AG04450 (cell line): ENCODE measurements at regions not wholly inside any gene's neighbourhood (a gene's known extent, or its start where the extent isn't known, plus 50 kb on each side); places are given as distances from the start of the nearest gene placed in this dataset.
"Not testable (repeated sequence)": the region's sequence is repeated elsewhere in the genome, so short reads cannot be mapped to it uniquely, and the experiment has no call there.

Experiments
- CTCF ChIA-PET: fragments of 300-600, 350-600 bp; formaldehyde crosslinking; extraction: SDS; loops from one replicate; lab custom pipeline; 2022; ENCODE audit warnings: antibody characterized with exemption, inconsistent platforms; lab: Charles Lee
- POLR2A ChIA-PET: fragments of 350-600 bp; formaldehyde crosslinking; extraction: SDS; loops from one replicate; lab custom pipeline; 2021; ENCODE audit warnings: antibody characterized with exemption, inconsistent platforms; lab: Yijun Ruan, JAX
- DNase-seq: peaks from one replicate; pipeline ENCODE4 v3.0.0-alpha.2; 2011; ENCODE audit warnings: low read depth, low spot score
- H3K27ac ChIP-seq: one replicate; pipeline ENCODE4 v1.5.1; 2012; ENCODE audit warnings: low read depth, low read length, control low read depth
- H3K27me3 ChIP-seq: one replicate; pipeline ENCODE4 v1.6.0; 2012; ENCODE audit warnings: low read length; ENCODE audit not compliant: control insufficient read depth, insufficient read depth
- H3K4me3 ChIP-seq: 2 replicates; pipeline ENCODE4 v1.5.1; 2011; ENCODE audit warnings: mild to moderate bottlenecking, low read depth, low read length, control low read depth
- H3K9me3 ChIP-seq: 2 replicates; pipeline ENCODE4 v1.5.1; 2012; ENCODE audit warnings: low read length; ENCODE audit not compliant: control insufficient read depth, insufficient read depth
- CTCF ChIP-seq: IDR thresholded peaks from 2 replicates; pipeline ENCODE4 v1.5.1; 2011; ENCODE audit warnings: low read depth, low read length, control low read depth, inconsistent platforms

- TF ChIP-seq CTCF, result no peak
- no peak overlapping the region for H3K4me3 ChIP-seq
- no peak overlapping the region for H3K27ac ChIP-seq
- DNase-seq, result no peak
- ChIA-PET POLR2A (no interaction called here), CTCF (no interaction called here)
- no peaks in the 10 kb centered on the region for H3K27me3 ChIP-seq
- peaks cover 5% of the 10 kb centered on the region; the same call in 1 of the 2 replicates for H3K9me3 ChIP-seq
These were observed 253.0 kb downstream of the RAP2B start for GRCh38 chr3:153414982-153415381.

GRCh38 chr3:153422314-153422713 lies 260.3 kb downstream of the RAP2B start:
- Histone ChIP-seq H3K27ac (no peak overlapping the region), H3K27me3 (no peaks in the 10 kb centered on the region), H3K9me3 (peaks cover 8% of the 10 kb centered on the region; the same call in 1 of the 2 replicates), H3K4me3 (no peak overlapping the region)
- POLR2A ChIA-PET, result no interaction called here
- CTCF ChIA-PET, result no interaction called here
- no peak for TF ChIP-seq CTCF
- DNase-seq, result no peak

GRCh38 chr3:153423820-153424219 lies 261.8 kb downstream of the RAP2B start:
- H3K4me3 ChIP-seq, DNase-seq, H3K9me3 ChIP-seq, POLR2A ChIA-PET, H3K27ac ChIP-seq, CTCF ChIA-PET, H3K27me3 ChIP-seq: not testable (repeated sequence)

GRCh38 chr3:153426344-153426743 lies 264.3 kb downstream of the RAP2B start:
- H3K9me3 ChIP-seq, result peaks cover 2% of the 10 kb centered on the region; the same call in 1 of the 2 replicates
- no peak for DNase-seq
- TF ChIP-seq CTCF, result no peak
- ChIA-PET CTCF (no interaction called here), POLR2A (no interaction called here)
- no peak overlapping the region for H3K27ac ChIP-seq
- H3K27me3 ChIP-seq, result no peaks in the 10 kb centered on the region
- no peak overlapping the region for H3K4me3 ChIP-seq

GRCh38 chr3:153426803-153427202 lies 264.8 kb downstream of the RAP2B start:
- Histone ChIP-seq H3K4me3 (no peak overlapping the region), H3K27ac (no peak overlapping the region), H3K9me3 (no peaks in the 10 kb centered on the region), H3K27me3 (no peaks in the 10 kb centered on the region)
- ChIA-PET CTCF (interaction anchor here (0.5 kb wide), 1 partner anchor 16 kb away, joined by 3 read pairs; no protein-coding TSS in a partner anchor), POLR2A (no interaction called here)
- no peak for TF ChIP-seq CTCF
- DNase-seq, result no peak

- Histone ChIP-seq H3K27me3 (no peaks in the 10 kb centered on the region), H3K4me3 (no peak overlapping the region), H3K9me3 (no peaks in the 10 kb centered on the region), H3K27ac (no peak overlapping the region)
- ChIA-PET POLR2A (no interaction called here), CTCF (no interaction called here)
- no peak for DNase-seq
- TF ChIP-seq CTCF, result no peak
These were observed 267.8 kb downstream of the RAP2B start for GRCh38 chr3:153429821-153430220.
